HG03025 (cell line): ENCODE measurements at regions not wholly inside any gene's neighbourhood (a gene's known extent, or its start where the extent isn't known, plus 50 kb on each side); places are given as distances from the start of the nearest gene placed in this dataset.
"Not testable (repeated sequence)": the region's sequence is repeated elsewhere in the genome, so short reads cannot be mapped to it uniquely, and the experiment has no call there.

Source experiments
- ATAC-seq: cut with Tn5 transposase; IDR thresholded peaks from one replicate; pipeline ENCODE4 v1.9.1; 2021; ENCODE audit warnings: mild to moderate bottlenecking, moderate library complexity; ENCODE audit not compliant: unreplicated experiment, low FRiP score

GRCh38 chr4:107562316-107562715, 157.7 kb downstream of the PAPSS1 start:
- no peak for ATAC-seq

- ATAC-seq = no peak
Measured at GRCh38 chr4:107561481-107561880, 158.6 kb downstream of the PAPSS1 start.

DNA sequence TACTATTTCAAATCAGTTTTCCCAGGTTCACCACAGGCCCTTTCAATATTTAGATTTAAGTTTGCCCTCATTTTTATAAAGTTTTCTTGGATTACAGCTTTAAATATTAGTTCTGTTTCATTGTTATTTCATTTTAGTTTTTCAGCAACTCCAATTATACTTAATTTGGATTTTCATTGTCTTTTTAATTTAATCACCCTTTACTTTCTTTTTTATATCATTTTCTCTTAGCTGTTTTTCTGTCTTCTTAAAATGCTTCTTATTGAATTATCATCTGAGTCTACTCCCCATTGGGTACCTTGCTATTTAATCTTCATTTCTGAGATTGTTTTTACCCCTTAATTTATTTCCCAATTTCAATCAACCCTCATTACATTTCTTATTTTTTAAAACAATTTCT, 160.4 kb downstream of the PAPSS1 start:
- ATAC-seq = no peak

DNA sequence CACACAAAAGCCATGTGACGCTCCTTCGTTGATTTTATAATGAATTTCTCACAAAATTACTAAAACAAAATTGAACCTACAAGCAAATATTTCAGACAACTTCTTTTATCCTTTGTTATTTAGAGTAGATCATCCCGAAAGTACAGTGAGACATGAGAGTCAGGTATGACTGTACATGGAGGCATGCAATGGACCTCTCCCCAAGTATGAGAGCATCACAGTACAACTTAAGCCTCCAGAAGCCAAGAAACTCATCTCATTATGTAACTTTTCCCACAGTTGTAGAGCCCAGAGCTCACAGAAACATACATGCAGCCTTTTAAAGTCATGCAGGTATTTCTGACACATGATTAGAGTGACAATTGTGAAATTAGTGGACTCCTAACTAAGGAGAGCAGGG, 167.7 kb downstream of the PAPSS1 start:
- no peak for ATAC-seq

- ATAC-seq = no peak
Measured at GRCh38 chr4:107548211-107548905, 171.7 kb downstream of the PAPSS1 start.

DNA sequence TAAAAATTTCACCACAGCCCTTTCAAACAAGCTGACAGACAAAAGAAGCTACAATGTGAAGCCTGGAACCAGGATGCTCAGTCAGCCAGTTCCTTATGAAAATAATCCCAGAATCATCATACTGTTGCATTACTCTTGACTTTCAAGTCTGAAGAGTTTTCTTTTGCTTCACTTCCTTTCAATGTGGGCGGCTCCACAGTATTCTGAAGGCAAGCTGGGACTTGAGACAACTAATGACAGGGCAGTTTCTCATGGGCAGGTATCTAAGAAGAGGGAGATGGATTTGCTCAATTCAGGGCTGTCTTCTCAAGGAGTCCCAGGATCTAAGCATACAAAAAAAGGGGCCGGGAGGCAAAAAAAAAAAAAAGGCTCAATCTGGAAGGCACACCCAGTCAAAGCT, 173.4 kb downstream of the PAPSS1 start:
- no peak for ATAC-seq

GRCh38 chr4:107541511-107541910, 178.5 kb downstream of the PAPSS1 start:
- no peak for ATAC-seq

DNA sequence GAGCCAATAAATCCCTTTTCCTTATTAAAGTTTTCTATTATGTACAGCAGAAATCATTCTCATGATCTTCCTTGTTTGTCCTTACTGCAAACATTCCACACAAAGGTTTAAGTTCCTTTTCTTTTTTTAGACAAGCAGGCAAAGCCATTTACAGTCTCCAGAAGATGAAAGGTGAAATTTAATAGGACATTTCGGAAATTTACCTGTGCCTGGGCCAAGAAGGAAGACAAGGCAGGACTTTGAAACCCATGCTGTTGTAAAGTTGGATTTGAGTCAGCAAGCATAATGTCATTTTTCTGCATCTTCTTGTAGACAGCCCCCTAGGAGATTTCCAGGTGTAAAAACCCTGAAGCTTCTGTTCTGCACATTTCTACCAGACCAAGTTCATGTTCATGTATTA, 188.1 kb downstream of the PAPSS1 start:
- ATAC-seq = no peak

GRCh38 chr4:107520368-107520767, 199.7 kb downstream of the PAPSS1 start:
- ATAC-seq = no peak

- no peak for ATAC-seq
Measured at GRCh38 chr4:107519053-107519452, 201.0 kb downstream of the PAPSS1 start.

DNA sequence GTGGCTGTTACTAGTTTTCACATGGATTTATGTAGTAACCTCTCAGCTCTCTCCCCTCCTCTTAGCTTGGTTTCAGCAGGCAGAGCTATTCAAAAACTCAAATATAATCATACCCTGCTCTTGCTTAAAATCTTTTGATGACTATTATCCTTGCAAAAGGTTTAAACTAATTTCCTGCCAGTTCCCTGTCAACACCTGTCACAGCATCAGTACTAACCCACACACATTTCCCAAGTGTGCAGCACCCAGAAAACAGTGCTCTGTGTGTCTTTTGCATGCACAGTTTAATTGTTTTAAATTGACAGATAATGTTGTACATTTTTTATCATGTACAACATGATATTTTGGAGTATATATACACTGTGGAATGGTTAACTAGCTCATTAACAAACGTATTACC, 202.0 kb downstream of the PAPSS1 start:
- no peak for ATAC-seq

- ATAC-seq = no peak
Measured at GRCh38 chr4:107512549-107512948, 207.5 kb downstream of the PAPSS1 start.

- no peak for ATAC-seq
Measured at GRCh38 chr4:107509615-107510014, 210.4 kb downstream of the PAPSS1 start.

DNA sequence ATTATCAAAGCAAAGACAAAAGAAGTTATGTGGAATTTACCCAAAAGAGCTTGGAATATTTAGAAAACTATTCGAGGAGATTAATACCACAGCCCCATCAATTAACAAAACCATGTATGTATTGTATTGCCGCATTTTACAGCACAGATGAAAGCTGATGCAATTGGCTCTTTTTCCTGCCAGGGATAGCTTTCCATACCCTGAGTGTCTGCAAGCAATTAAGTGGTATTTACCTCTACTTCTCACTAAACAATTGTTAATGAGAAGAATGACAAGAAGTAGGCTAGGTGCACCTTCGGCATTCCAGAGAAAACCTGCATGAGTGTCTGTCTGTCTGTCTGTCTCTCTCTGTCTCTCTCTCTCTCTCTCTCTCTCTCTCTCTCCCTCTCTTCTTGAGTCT, 219.5 kb downstream of the PAPSS1 start:
- no peak for ATAC-seq

DNA sequence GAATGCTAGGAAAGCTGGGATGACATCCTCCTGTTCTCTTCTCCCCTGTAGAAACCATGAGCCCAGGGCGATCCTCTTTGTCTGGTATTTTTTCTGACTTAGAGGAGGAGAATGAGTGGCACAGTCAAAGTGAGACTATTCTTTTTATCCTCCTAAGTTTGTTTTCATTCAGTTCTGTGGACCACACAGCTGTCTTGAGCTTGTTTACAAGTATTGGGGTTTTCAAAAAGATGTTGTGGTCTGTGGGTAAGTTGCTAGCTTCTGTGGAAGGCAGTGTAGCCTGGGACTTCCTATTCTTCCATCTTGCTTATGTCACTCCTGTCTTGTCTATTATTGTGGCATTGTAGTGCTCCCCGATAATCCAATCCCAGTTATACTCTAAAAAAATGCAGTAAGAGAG, 223.0 kb downstream of the PAPSS1 start:
- no peak for ATAC-seq

GRCh38 chr4:107492566-107492965, 227.5 kb downstream of the PAPSS1 start:
- no peak for ATAC-seq

GRCh38 chr4:107490116-107490515, 229.9 kb downstream of the PAPSS1 start:
- ATAC-seq = no peak

- ATAC-seq = not testable (repeated sequence)
Measured at GRCh38 chr4:107483621-107484020, 236.4 kb downstream of the PAPSS1 start.

- ATAC-seq = no peak
Measured at GRCh38 chr4:107482546-107482945, 237.5 kb downstream of the PAPSS1 start.

DNA sequence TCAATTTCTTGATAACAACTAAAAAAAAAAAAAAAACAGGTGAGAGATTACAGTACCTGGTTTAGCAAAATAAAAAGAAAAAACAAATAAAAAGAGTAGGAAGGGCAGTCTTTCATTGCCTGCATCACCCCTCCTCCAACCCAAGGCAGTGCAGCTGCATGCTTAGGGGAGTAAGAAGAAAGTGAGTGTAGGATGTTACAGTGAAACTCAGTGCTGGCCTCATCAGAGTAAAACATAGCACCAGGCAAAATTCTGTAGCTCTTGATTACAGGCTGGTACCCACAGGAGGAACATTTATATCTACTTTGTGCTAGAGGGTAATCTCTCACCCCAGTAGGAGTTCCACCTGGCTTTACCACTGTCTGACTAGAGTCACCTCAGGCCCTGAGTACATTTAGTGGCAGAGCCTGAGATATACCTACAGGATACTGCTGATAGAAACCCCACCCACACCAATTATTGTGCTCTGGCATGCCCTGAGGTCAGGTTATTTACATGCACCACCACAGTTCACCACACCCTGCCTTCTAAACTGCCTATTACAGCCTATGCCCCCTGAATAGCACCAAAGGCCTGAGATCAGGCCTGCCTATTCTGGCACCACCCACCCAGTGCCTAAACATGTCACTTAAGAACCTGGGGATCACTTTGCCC, 241.6 kb downstream of the PAPSS1 start:
- ATAC-seq = no peak

- ATAC-seq = no peak
Measured at GRCh38 chr4:107473126-107473525, 246.9 kb downstream of the PAPSS1 start.

DNA sequence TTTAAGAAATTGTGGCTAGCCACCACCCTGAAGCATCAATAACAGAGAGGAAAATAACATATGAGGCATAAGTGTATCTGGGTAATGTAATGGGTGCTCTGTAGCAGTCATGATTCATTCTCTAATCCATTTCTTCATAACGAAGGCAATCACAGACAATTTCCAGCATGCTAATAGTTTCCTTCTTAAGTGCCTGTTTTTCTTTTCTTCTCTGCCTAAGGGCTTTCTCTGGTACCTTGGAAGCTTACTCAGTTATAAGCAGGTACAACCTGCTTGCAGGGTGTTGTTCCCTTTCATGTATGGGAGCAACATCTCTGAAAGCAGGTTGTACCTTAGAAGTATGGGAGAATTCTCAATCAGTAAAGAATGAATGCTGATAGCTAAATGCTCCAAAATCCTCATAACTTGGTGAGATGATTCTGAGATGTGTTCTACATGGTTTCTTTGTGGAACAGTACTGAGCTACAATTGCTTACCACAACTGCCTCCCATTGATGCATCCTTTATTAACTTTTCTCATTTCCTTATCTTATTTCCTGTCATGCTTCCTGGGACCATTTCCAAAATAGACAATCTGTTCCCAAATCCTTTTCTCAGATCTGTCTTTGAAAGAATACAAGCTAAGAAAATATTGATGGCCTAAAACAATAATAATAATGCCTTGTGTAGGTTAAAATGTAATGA, 247.6 kb downstream of the PAPSS1 start:
- ATAC-seq = no peak
